Spleen (tissue), 11 donors: ENCODE measurements at regions not wholly inside any gene's neighbourhood (a gene's known extent, or its start where the extent isn't known, plus 50 kb on each side); places are given as distances from the start of the nearest gene placed in this dataset.
A peak's percentile ranks its signal among the peaks of the same experiment; 100 is the strongest.

Experiments
- DNase-seq: peaks from one replicate; pipeline ENCODE4 v3.0.0-alpha.2; 2020
- H3K27ac ChIP-seq, 8 donors: fragments of 200-600 bp; sonication (generic) in 7 of 8; 1 replicate in 4 of 8; 2 replicates in 4 of 8; pipeline versions ENCODE4 v1.5.0 to v1.8.0; 2016 to 2021; ENCODE audit warnings: inconsistent platforms in 4 of 8, mild to moderate bottlenecking in 4 of 8, moderate library complexity in 1 of 8
- H3K27me3 ChIP-seq, 7 donors: fragments of 200-600 bp; sonication (generic) in 6 of 7; replicated peaks in 1 of 7; 1 replicate in 4 of 7; 2 replicates in 3 of 7; pipeline versions ENCODE4 v1.5.0 to v1.8.0; 2016 to 2021; ENCODE audit warnings: inconsistent platforms in 3 of 7, mild to moderate bottlenecking in 1 of 7
- H3K36me3 ChIP-seq, 6 donors: fragments of 200-600 bp; sonication (generic) in 5 of 6; 1 replicate in 4 of 6; 2 replicates in 2 of 6; pipeline versions ENCODE4 v1.5.0 to v1.8.0; 2016 to 2021; ENCODE audit warnings: inconsistent platforms in 2 of 6
- H3K4me1 ChIP-seq, 6 donors: fragments of 200-600 bp; sonication (generic) in 5 of 6; 1 replicate in 3 of 6; 2 replicates in 3 of 6; pipeline versions ENCODE4 v1.5.0 to v1.8.0; 2016 to 2021; ENCODE audit warnings: inconsistent platforms in 3 of 6
- H3K4me3 ChIP-seq, 8 donors: fragments of 200-600 bp; sonication (generic) in 7 of 8; 1 replicate in 4 of 8; 2 replicates in 4 of 8; pipeline versions ENCODE4 v1.5.0 to v1.8.0; 2016 to 2021; ENCODE audit warnings: inconsistent platforms in 4 of 8, mild to moderate bottlenecking in 4 of 8, moderate library complexity in 2 of 8
- H3K9me3 ChIP-seq, 8 donors: fragments of 200-600 bp; sonication (generic) in 7 of 8; 1 replicate in 4 of 8; 2 replicates in 4 of 8; pipeline versions ENCODE4 v1.5.0 to v1.8.0; 2016 to 2021; ENCODE audit warnings: inconsistent platforms in 4 of 8
- CTCF ChIP-seq, 11 experiments: fragments of 200-600 bp in 7 of 11; fragments of 450-650 bp in 4 of 11; sonication (generic) in 4 of 11; IDR thresholded peaks in 8 of 11; conservative IDR thresholded peaks in 3 of 11; 1 replicate in 7 of 11; 2 replicates in 4 of 11; pipeline versions ENCODE4 v1.4.0 to v1.8.0; 2016 to 2021; ENCODE audit warnings: antibody characterized with exemption in 11 of 11, inconsistent platforms in 4 of 11, mild to moderate bottlenecking in 1 of 11
- POLR2A ChIP-seq, 3 donors: fragments of 450-650 bp; IDR thresholded peaks; one replicate each; pipeline ENCODE4 v1.5.1; 2017; ENCODE audit warnings: antibody characterized with exemption in 3 of 3, mild to moderate bottlenecking in 1 of 3
- POLR2AphosphoS5 ChIP-seq, 3 donors: sonication (generic); formaldehyde crosslinking; IDR thresholded peaks; one replicate each; pipeline ENCODE4 v1.5.1; 2017; ENCODE audit warnings: antibody characterized with exemption in 3 of 3
- WGBS, 5 donors: extraction: QIAGEN DNeasy Blood & Tissue Kit in 3 of 5; methylation state at CpG; one replicate each; pipeline versions ENCODE4 v1.1.5 to v1.1.7; 2013 to 2018; 5-methylcytosine and 5-hydroxymethylcytosine counted together
- intact Hi-C: fragments of 100-400 bp; cut with DNase I; formaldehyde crosslinking; loops from one replicate; pipeline ENCODE4 v1.15.0; 2023; ENCODE audit warnings: low total_unique reads
- donor health status: healthy with polysubstance abuse.
- donor health status: DM: no; HTN: no; CAD: no; lungs with moderate emphysema.
- donor health status: DM: no; HTN: no; CAD: no.
- donor health status: Bipolar disorder and iron deficiency.
- donor health status: healthy.
- donor health status: DM: no; HTN: no; CAD: no.
- donor health status: DM: yes; HTN: yes; CAD: no.

GRCh38 chr4:41436419-41436818 lies 101.5 kb upstream of the LIMCH1 start:
- H3K36me3 ChIP-seq, result no peaks in the 10 kb centered on the region
- intact Hi-C loops, result no loop called here

GRCh38 chr4:41437111-41437536 lies 100.8 kb upstream of the LIMCH1 start:
- TF ChIP-seq CTCF (IDR thresholded peaks at IDR 0.05 in 8 of 11, conservative IDR thresholded peaks at IDR 0.05 in 3 of 11) (no peak), POLR2AphosphoS5 (IDR thresholded peaks at IDR 0.05) (peak in 1 of 3 donors; percentile 57), POLR2A (IDR thresholded peaks at IDR 0.05) (no peak)
- Histone ChIP-seq H3K36me3 (no peaks in the 10 kb centered on the region), H3K9me3 (no peaks in the 10 kb centered on the region), H3K4me1 (peaks cover 0 to 25% (median 1%) of the 10 kb centered on the region in 6 donors), H3K27me3 (peaks cover 0 to 6% (median 0%) of the 10 kb centered on the region in 7 donors), H3K27ac (peak overlapping the region in 7 of 8 donors; percentile 46 to 72 (median 66)), H3K4me3 (no peak overlapping the region)
- DNase-seq, result no peak
- intact Hi-C loops, result no loop called here
- WGBS, 5 donors, result 49 to 74% (median 61%) methylated on average over 2 of the region's 2 CpGs

More at GRCh38 chr4:41436419-41436818, 101.5 kb upstream of the LIMCH1 start:
- H3K27ac ChIP-seq, result peak overlapping the region in 7 of 8 donors; percentile 46 to 72 (median 66)
- peaks cover 0 to 6% (median 0%) of the 10 kb centered on the region in 7 donors for H3K27me3 ChIP-seq
- peaks cover 0 to 25% (median 1%) of the 10 kb centered on the region in 6 donors for H3K4me1 ChIP-seq
- H3K4me3 ChIP-seq, result no peak overlapping the region
- DNase-seq, result no peak
- no peaks in the 10 kb centered on the region for H3K9me3 ChIP-seq
- no peak for TF ChIP-seq POLR2AphosphoS5 (IDR thresholded peaks at IDR 0.05)
- TF ChIP-seq POLR2A (IDR thresholded peaks at IDR 0.05), result no peak
- TF ChIP-seq CTCF (IDR thresholded peaks at IDR 0.05 in 8 of 11, conservative IDR thresholded peaks at IDR 0.05 in 3 of 11), result no peak
- WGBS, 5 donors, result 64 to 81% (median 78%) methylated on average over 4 of the region's 4 CpGs

- Histone ChIP-seq H3K4me1 (peaks cover 0 to 30% (median 1%) of the 10 kb centered on the region in 6 donors), H3K4me3 (no peak overlapping the region), H3K27ac (peak overlapping the region in 7 of 8 donors; percentile 16 to 72 (median 66)), H3K9me3 (no peaks in the 10 kb centered on the region), H3K27me3 (peaks cover 0 to 3% (median 0%) of the 10 kb centered on the region in 7 donors), H3K36me3 (no peaks in the 10 kb centered on the region)
- TF ChIP-seq POLR2AphosphoS5 (IDR thresholded peaks at IDR 0.05), result no peak
- TF ChIP-seq POLR2A (IDR thresholded peaks at IDR 0.05), result no peak
- TF ChIP-seq CTCF (IDR thresholded peaks at IDR 0.05 in 8 of 11, conservative IDR thresholded peaks at IDR 0.05 in 3 of 11), result no peak
- intact Hi-C loops, result no loop called here
- WGBS, 5 donors, result 82 to 91% (median 86%) methylated on average over 1 of the region's 1 CpG
- DNase-seq, result no peak
Measured at GRCh38 chr4:41438931-41439297, 99.0 kb upstream of the LIMCH1 start.

- intact Hi-C loops, result no loop called here
- Histone ChIP-seq H3K36me3 (no peaks in the 10 kb centered on the region), H3K4me3 (no peak overlapping the region), H3K9me3 (no peaks in the 10 kb centered on the region), H3K4me1 (peaks cover 0 to 25% (median 0%) of the 10 kb centered on the region in 6 donors), H3K27ac (peak overlapping the region in 4 of 8 donors; percentile 15 to 28 (median 22)), H3K27me3 (no peaks in the 10 kb centered on the region)
- DNase-seq, result no peak
- TF ChIP-seq CTCF (IDR thresholded peaks at IDR 0.05 in 8 of 11, conservative IDR thresholded peaks at IDR 0.05 in 3 of 11), result no peak
- no peak for TF ChIP-seq POLR2AphosphoS5 (IDR thresholded peaks at IDR 0.05)
Measured at GRCh38 chr4:41442810-41443209, 95.1 kb upstream of the LIMCH1 start.
